H9 (cell line): ENCODE measurements at regions not wholly inside any gene's neighbourhood (a gene's known extent, or its start where the extent isn't known, plus 50 kb on each side); places are given as distances from the start of the nearest gene placed in this dataset.

ENCODE experiments used
- DNase-seq: peaks from one replicate; pipeline ENCODE4 v3.0.0-alpha.2; 2017
- H2AFZ ChIP-seq: one replicate; pipeline ENCODE4 v1.6.1; 2013; ENCODE audit warnings: mild to moderate bottlenecking, low read length, control low read depth, moderate library complexity
- H2AK5ac ChIP-seq: 2 replicates; pipeline ENCODE4 v1.6.1; 2013; ENCODE audit warnings: low read length, control low read depth, mixed read lengths; ENCODE audit not compliant: insufficient read length
- H2BK120ac ChIP-seq: one replicate; pipeline ENCODE4 v1.6.1; 2013; ENCODE audit warnings: low read depth, mild to moderate bottlenecking, low read length, control low read depth, inconsistent platforms; ENCODE audit not compliant: poor library complexity, severe bottlenecking
- H2BK12ac ChIP-seq: 2 replicates; pipeline ENCODE4 v1.6.1; 2013; ENCODE audit warnings: low read length, control low read depth, mixed read lengths, low read depth; ENCODE audit not compliant: insufficient read length
- H2BK15ac ChIP-seq: 2 replicates; pipeline ENCODE4 v1.6.1; 2013; ENCODE audit warnings: low read depth, low read length, control low read depth
- H2BK20ac ChIP-seq: one replicate; pipeline ENCODE4 v1.6.1; 2013; ENCODE audit warnings: low read depth, mild to moderate bottlenecking, low read length, control low read depth, inconsistent platforms; ENCODE audit not compliant: poor library complexity, severe bottlenecking
- H2BK5ac ChIP-seq: 2 replicates; pipeline ENCODE4 v1.6.1; 2013; ENCODE audit warnings: low read length, control low read depth, mixed read lengths; ENCODE audit not compliant: insufficient read length
- H3K14ac ChIP-seq: 2 replicates; pipeline ENCODE4 v1.6.1; 2013; ENCODE audit warnings: low read length, control low read depth; ENCODE audit not compliant: insufficient read depth
- H3K18ac ChIP-seq: 2 replicates; pipeline ENCODE4 v1.6.1; 2013; ENCODE audit warnings: low read depth, mild to moderate bottlenecking, mixed read lengths, low read length, control low read depth; ENCODE audit not compliant: insufficient read length
- H3K23ac ChIP-seq: 2 replicates; pipeline ENCODE4 v1.6.1; 2013; ENCODE audit warnings: low read length, control low read depth, mixed read lengths, low read depth; ENCODE audit not compliant: insufficient read length
- H3K23me2 ChIP-seq: 2 replicates; pipeline ENCODE4 v1.6.1; 2013; ENCODE audit warnings: low read depth, mild to moderate bottlenecking, mixed read lengths, low read length, control low read depth; ENCODE audit not compliant: insufficient read length, poor library complexity, severe bottlenecking
- H3K27ac ChIP-seq: 2 replicates; pipeline ENCODE4 v1.5.1; 2013; ENCODE audit warnings: low read length, control low read depth, mixed read lengths, low read depth; ENCODE audit not compliant: insufficient read length
- H3K27me3 ChIP-seq: 2 replicates; pipeline ENCODE4 v1.6.1; 2013; ENCODE audit warnings: low read length, control low read depth, inconsistent platforms; ENCODE audit not compliant: insufficient read depth
- H3K4ac ChIP-seq: 2 replicates; pipeline ENCODE4 v1.6.1; 2013; ENCODE audit warnings: low read depth, mild to moderate bottlenecking, control low read depth, inconsistent platforms, low read length, moderate library complexity
- H3K4me1 ChIP-seq: 2 replicates; pipeline ENCODE4 v1.6.1; 2013; ENCODE audit warnings: low read length, control low read depth, inconsistent platforms; ENCODE audit not compliant: insufficient read depth
- H3K4me2 ChIP-seq: 2 replicates; pipeline ENCODE4 v1.6.1; 2013; ENCODE audit warnings: low read length, control low read depth, mixed read lengths; ENCODE audit not compliant: insufficient read length, insufficient read depth
- H3K56ac ChIP-seq: 2 replicates; pipeline ENCODE4 v1.6.1; 2013; ENCODE audit warnings: low read depth, mild to moderate bottlenecking, mixed read lengths, low read length, control low read depth; ENCODE audit not compliant: insufficient read length
- H3K79me1 ChIP-seq: 2 replicates; pipeline ENCODE4 v1.6.1; 2013; ENCODE audit warnings: low read depth, mild to moderate bottlenecking, moderate library complexity, low read length, control low read depth, inconsistent platforms; ENCODE audit not compliant: insufficient read depth, poor library complexity, severe bottlenecking
- H3K79me2 ChIP-seq: 2 replicates; pipeline ENCODE4 v1.6.1; 2013; ENCODE audit warnings: low read length, control low read depth, inconsistent platforms; ENCODE audit not compliant: insufficient read depth
- H3K9ac ChIP-seq: 2 replicates; pipeline ENCODE4 v1.6.1; 2013; ENCODE audit warnings: low read length, control low read depth, mixed read lengths; ENCODE audit not compliant: insufficient read length; ENCODE audit errors: extremely low read depth
- H3K9me3 ChIP-seq: one replicate; pipeline ENCODE4 v1.6.1; 2013; ENCODE audit warnings: low read depth, low read length, inconsistent platforms; ENCODE audit not compliant: control insufficient read depth
- H3T11ph ChIP-seq: one replicate; pipeline ENCODE4 v1.6.1; 2013; ENCODE audit warnings: mild to moderate bottlenecking, low read length, control low read depth, inconsistent platforms
- H4K20me1 ChIP-seq: one replicate; pipeline ENCODE4 v1.6.1; 2013; ENCODE audit not compliant: control insufficient read depth, insufficient read length, insufficient read depth
- H4K5ac ChIP-seq: 2 replicates; pipeline ENCODE4 v1.6.1; 2013; ENCODE audit warnings: low read depth, mild to moderate bottlenecking, mixed read lengths, low read length, control low read depth; ENCODE audit not compliant: insufficient read length
- H4K8ac ChIP-seq: replicated peaks from 2 replicates; pipeline ENCODE4 v1.6.1; 2013; ENCODE audit warnings: low read length, control low read depth, mixed read lengths, low read depth; ENCODE audit not compliant: insufficient read length
- H4K91ac ChIP-seq: 2 replicates; pipeline ENCODE4 v1.6.1; 2013; ENCODE audit warnings: low read depth, mild to moderate bottlenecking, moderate library complexity, mixed read lengths, low read length, control low read depth; ENCODE audit not compliant: insufficient read length
- H3K27ac Mint-ChIP-seq, 3 experiments: 2 replicates in 2 of 3; 3 replicates in 1 of 3; pipeline ENCODE4 v1.8.0; 2020 to 2021; ENCODE audit warnings: mixed read lengths in 3 of 3, mild to moderate bottlenecking in 1 of 3, moderate library complexity in 1 of 3
- H3K27me3 Mint-ChIP-seq: 2 replicates; pipeline ENCODE4 v1.8.0; 2021; ENCODE audit warnings: low read depth, mild to moderate bottlenecking, moderate library complexity, mixed read lengths
- H3K36me3 Mint-ChIP-seq, 3 experiments: 2 replicates in 2 of 3; 3 replicates in 1 of 3; pipeline ENCODE4 v1.8.0; 2020 to 2021; ENCODE audit warnings: low read depth in 3 of 3, mixed read lengths in 3 of 3; ENCODE audit not compliant: insufficient read depth in 1 of 3
- H3K4me1 Mint-ChIP-seq, 2 experiments: 2 replicates each; pipeline ENCODE4 v1.8.0; 2020; ENCODE audit warnings: mixed read lengths in 2 of 2
- H3K4me3 Mint-ChIP-seq, 2 experiments: 2 replicates in 1 of 2; 3 replicates in 1 of 2; pipeline ENCODE4 v1.8.0; 2020 to 2021; ENCODE audit warnings: mild to moderate bottlenecking in 2 of 2, mixed read lengths in 2 of 2, moderate library complexity in 1 of 2
- H3K9me3 Mint-ChIP-seq, 2 experiments: 2 replicates in 1 of 2; 3 replicates in 1 of 2; pipeline ENCODE4 v1.8.0; 2020; ENCODE audit warnings: mild to moderate bottlenecking in 2 of 2, mixed read lengths in 2 of 2, moderate library complexity in 1 of 2
- CTCF ChIP-seq: fragments of 200-600 bp; sonication (generic); conservative IDR thresholded peaks from 3 replicates; pipeline ENCODE4 v1.8.0; 2021; ENCODE audit warnings: antibody characterized with exemption, mild to moderate bottlenecking
- WGBS: extraction: QIAGEN DNeasy Blood & Tissue Kit; methylation state at CpG from one replicate; pipeline ENCODE4 v1.1.7; 2013; ENCODE audit warnings: missing lambda C conversion rate, low lambda C conversion rate, mixed read lengths; ENCODE audit not compliant: insufficient read length; ENCODE audit errors: extremely low coverage; 5-methylcytosine and 5-hydroxymethylcytosine counted together

DNA sequence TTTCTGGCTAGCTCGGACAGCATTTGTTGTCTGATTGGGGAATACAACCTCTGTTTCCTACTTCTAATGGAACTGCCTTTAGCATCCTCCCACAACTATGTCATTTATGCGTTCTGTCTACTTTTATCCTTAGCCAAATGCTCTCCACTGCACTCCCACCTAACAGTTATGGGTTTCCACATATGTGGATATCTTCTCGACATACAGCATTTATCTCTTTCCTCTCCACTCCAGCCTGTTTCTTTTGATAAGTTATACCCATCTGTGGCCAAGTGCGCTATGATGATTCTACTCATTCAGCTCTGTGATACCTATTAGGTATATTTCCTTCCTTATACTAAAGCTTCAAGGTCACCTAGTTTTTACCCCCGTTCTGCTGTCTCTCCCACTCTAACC lies 122.2 kb upstream of the NAP1L1 start:
- H2BK20ac ChIP-seq = no peak overlapping the region
- H3K14ac ChIP-seq = no peak overlapping the region
- H4K5ac ChIP-seq = no peak overlapping the region
- no peaks in the 10 kb centered on the region for H3K79me2 ChIP-seq
- H3K4me1 Mint-ChIP-seq = peaks cover 8 to 9% of the 10 kb centered on the region in 2 experiments; a peak in 3 of 4 replicates
- H2AK5ac ChIP-seq = no peak overlapping the region
- H3K79me1 ChIP-seq = no peaks in the 10 kb centered on the region
- H3K36me3 Mint-ChIP-seq = peaks cover 0 to 17% (median 5%) of the 10 kb centered on the region in 3 experiments; a peak in 6 of 7 replicates
- H3K18ac ChIP-seq = no peak overlapping the region
- no peak for DNase-seq
- H3K23ac ChIP-seq = no peak overlapping the region
- no peak overlapping the region for H2BK5ac ChIP-seq
- peaks cover 13 to 17% of the 10 kb centered on the region in 2 experiments for H3K9me3 Mint-ChIP-seq
- no peak overlapping the region for H3K9ac ChIP-seq
- H3K27ac Mint-ChIP-seq = no peak overlapping the region
- H2AFZ ChIP-seq = no peak overlapping the region
- no peak overlapping the region for H4K91ac ChIP-seq
- no CpG with 5 or more reads among the region's 5 CpGs for WGBS
- H4K20me1 ChIP-seq = no peaks in the 10 kb centered on the region
- no peak overlapping the region for H2BK120ac ChIP-seq
- no peak overlapping the region for H3K4ac ChIP-seq
- no peak overlapping the region for H3T11ph ChIP-seq
- H4K8ac ChIP-seq = no peak overlapping the region
- no peaks in the 10 kb centered on the region for H3K9me3 ChIP-seq
- no peak overlapping the region for H3K56ac ChIP-seq
- H3K27me3 Mint-ChIP-seq = peaks cover 2% of the 10 kb centered on the region; the same call in 1 of the 2 replicates
- H3K27me3 ChIP-seq = no peaks in the 10 kb centered on the region
- TF ChIP-seq CTCF = no peak
- no peak overlapping the region for H3K4me3 Mint-ChIP-seq
- no peak overlapping the region for H2BK15ac ChIP-seq
- H3K27ac ChIP-seq = no peak overlapping the region
- H3K23me2 ChIP-seq = no peaks in the 10 kb centered on the region
- H3K4me1 ChIP-seq = no peaks in the 10 kb centered on the region
- no peak overlapping the region for H3K4me2 ChIP-seq
- no peak overlapping the region for H2BK12ac ChIP-seq
